Ectodermal cell (in vitro differentiated cells): ENCODE measurements at regions not wholly inside any gene's neighbourhood (a gene's known extent, or its start where the extent isn't known, plus 50 kb on each side); places are given as distances from the start of the nearest gene placed in this dataset.
"Not testable (repeated sequence)": the region's sequence is repeated elsewhere in the genome, so short reads cannot be mapped to it uniquely, and the experiment has no call there.

Experiments
- H3K27ac ChIP-seq: 2 replicates; pipeline ENCODE4 v1.7.0; 2013; ENCODE audit warnings: mild to moderate bottlenecking, low read depth, low read length; ENCODE audit not compliant: insufficient read depth, poor library complexity, severe bottlenecking
- H3K27me3 ChIP-seq: 2 replicates; pipeline ENCODE4 v1.7.0; 2013; ENCODE audit warnings: mild to moderate bottlenecking, low read length; ENCODE audit not compliant: insufficient read depth, control insufficient read depth, poor library complexity, severe bottlenecking
- H3K36me3 ChIP-seq: one replicate; pipeline ENCODE4 v1.7.0; 2013; ENCODE audit warnings: low read length; ENCODE audit not compliant: control insufficient read depth, insufficient read depth
- H3K4me1 ChIP-seq: one replicate; pipeline ENCODE4 v1.7.0; 2013; ENCODE audit warnings: low read length; ENCODE audit not compliant: control insufficient read depth, insufficient read depth
- H3K4me3 ChIP-seq: 2 replicates; pipeline ENCODE4 v1.7.0; 2013; ENCODE audit warnings: low read depth, low read length, control low read depth; ENCODE audit not compliant: insufficient read depth
- H3K9me3 ChIP-seq: 2 replicates; pipeline ENCODE4 v1.7.0; 2013; ENCODE audit warnings: mild to moderate bottlenecking, low read length, moderate library complexity; ENCODE audit not compliant: control insufficient read depth
- WGBS, 2 experiments: methylation state at CpG; one replicate each; pipeline ENCODE4 v1.1.7; 2013; ENCODE audit warnings: missing lambda C conversion rate in 2 of 2; 5-methylcytosine and 5-hydroxymethylcytosine counted together

DNA sequence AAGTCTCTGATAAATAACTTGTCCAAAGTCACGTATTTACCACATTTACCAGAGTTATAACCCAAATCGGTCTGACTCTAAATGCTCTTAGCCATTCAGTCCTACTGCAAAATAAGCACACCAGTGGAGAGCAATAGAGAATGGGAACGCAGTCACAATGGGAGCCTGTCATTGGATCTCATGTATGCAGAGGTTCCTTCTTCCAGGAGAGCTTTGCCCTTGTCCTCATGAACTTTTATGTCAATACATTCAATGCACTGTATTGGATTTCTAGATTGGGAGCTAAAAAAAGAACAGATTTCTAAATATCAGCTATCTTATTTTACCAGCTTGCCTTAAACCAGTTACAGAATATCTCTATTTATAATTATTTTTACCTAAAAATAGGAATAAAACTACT lies 149.1 kb upstream of the CXXC4 start:
- Histone ChIP-seq H3K27me3 (no peaks in the 10 kb centered on the region), H3K27ac (no peak overlapping the region), H3K4me1 (no peaks in the 10 kb centered on the region), H3K9me3 (no peaks in the 10 kb centered on the region), H3K4me3 (no peak overlapping the region), H3K36me3 (no peaks in the 10 kb centered on the region)
- WGBS, 2 experiments: 92 to 94% methylated on average over 3 of the region's 3 CpGs

DNA sequence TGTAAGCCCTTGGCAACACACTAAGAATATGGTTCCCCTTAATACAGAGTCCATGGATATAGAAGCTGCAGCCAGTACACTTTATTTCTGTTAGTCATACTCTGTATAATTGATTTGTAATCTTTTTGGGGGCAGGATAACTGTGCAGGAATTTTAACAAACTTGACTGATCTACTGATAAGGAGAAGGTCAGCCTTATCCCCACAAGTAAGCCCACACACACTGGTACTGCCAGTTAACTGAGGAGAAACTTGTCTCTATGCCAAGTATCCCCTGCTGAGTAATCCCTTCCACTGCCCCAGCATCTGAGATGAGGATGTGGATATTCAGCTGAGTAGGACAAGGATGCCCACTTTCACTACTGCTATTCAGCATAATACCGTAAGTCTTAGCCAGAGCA lies 154.9 kb upstream of the CXXC4 start:
- no peak overlapping the region for H3K27ac ChIP-seq
- no peak overlapping the region for H3K4me3 ChIP-seq
- H3K36me3 ChIP-seq: no peaks in the 10 kb centered on the region
- H3K4me1 ChIP-seq: no peaks in the 10 kb centered on the region
- no peaks in the 10 kb centered on the region for H3K9me3 ChIP-seq
- WGBS, 2 experiments: 93 to 100% methylated on average over 1 of the region's 1 CpG
- no peaks in the 10 kb centered on the region for H3K27me3 ChIP-seq

DNA sequence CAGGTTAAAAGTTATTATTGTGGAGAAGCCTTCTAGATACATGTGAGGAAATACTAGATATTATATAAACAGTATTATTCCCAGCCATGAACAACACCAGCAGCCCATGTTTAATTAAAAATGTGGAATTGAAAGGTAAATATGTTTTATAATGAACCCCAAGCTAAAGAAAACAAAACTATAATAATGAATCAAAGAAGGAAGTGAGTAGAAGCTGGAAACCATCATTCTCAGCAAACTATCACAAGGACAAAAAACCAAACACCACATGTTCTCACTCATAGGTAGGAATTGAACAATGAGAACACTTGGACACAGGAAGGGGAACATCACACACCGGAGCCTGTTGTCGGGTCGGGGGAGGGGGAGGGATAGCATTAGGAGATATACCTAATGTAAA lies 167.6 kb upstream of the CXXC4 start:
- not testable (repeated sequence) for H3K9me3 ChIP-seq, H3K36me3 ChIP-seq, H3K4me3 ChIP-seq, H3K27me3 ChIP-seq, H3K27ac ChIP-seq, H3K4me1 ChIP-seq
- 90% methylated on average over 3 of the region's 3 CpGs for WGBS, 2 experiments

DNA sequence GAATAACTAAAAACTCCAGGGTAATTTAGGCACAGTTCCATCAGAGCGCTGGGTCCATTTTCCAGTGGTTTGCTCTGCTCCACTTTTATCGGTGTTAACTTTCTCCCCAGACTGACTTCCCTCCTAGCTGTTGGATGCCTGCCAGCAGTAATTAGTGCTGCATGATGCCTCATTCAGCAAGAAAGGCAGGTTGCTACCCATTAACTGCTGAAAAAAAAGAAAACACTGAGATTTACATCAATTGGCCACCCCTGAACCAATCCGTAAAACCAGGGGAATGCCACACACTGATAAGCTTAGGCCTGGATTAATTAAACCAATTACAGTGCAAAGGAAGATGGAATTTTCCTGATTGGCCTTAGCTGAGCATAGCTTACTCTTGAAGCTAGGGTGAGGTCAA lies 182.4 kb upstream of the CXXC4 start:
- 62% methylated on average over 3 of the region's 3 CpGs for WGBS, 2 experiments
- H3K36me3 ChIP-seq: no peaks in the 10 kb centered on the region
- H3K4me1 ChIP-seq: no peaks in the 10 kb centered on the region
- H3K27ac ChIP-seq: no peak overlapping the region
- H3K27me3 ChIP-seq: no peaks in the 10 kb centered on the region
- H3K9me3 ChIP-seq: no peaks in the 10 kb centered on the region
- no peak overlapping the region for H3K4me3 ChIP-seq

DNA sequence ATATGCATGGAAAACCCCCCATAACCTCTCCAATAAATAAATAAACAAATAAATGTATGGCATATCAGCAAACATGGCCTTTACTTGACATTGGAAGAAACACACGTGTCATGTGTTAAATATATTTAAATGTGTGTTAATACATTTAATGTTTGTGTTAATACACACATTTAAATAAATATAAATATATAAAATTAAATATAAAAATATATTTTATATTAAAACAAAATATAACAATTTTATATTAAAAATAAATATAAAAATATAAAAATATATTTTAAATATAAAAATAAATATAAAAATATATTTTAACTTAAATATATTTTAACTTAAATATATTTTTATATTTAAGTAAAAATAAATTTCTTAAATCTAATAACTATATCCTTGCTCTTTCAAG lies 187.6 kb upstream of the CXXC4 start:
- Histone ChIP-seq H3K36me3 (no peaks in the 10 kb centered on the region), H3K27ac (no peak overlapping the region), H3K27me3 (no peaks in the 10 kb centered on the region), H3K4me3 (no peak overlapping the region), H3K9me3 (no peaks in the 10 kb centered on the region), H3K4me1 (no peaks in the 10 kb centered on the region)
- WGBS, 2 experiments: no CpG with 5 or more reads among the region's 1 CpG

DNA sequence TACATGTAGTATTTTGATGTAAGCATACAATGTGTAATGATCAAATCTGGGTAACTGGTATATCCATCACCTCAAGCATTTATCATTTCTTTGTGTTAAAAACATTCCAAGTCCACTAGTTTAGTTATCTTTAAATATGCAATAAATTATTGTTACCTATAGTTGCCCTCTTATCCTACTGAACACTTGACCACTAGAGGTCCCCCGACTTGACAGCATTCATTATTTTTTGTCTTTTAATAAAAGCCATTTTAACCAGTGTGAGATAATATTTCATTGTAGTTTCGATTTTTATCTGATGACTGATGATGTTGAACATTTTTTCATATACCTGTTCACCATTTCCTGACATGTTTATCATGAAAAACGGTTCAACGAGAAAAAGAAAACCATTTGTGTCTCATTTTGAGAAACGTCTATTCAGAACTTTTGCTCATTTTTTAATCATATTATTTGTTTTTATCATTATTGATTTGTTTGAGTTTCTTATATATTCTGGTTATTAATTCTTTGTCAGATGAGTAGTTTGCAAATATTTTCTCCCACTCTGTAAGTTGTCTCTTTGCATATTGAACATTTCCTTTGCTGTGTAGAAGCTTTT lies 199.0 kb upstream of the CXXC4 start:
- Histone ChIP-seq H3K36me3 (no peaks in the 10 kb centered on the region), H3K27ac (no peak overlapping the region), H3K4me1 (no peaks in the 10 kb centered on the region), H3K9me3 (no peaks in the 10 kb centered on the region), H3K4me3 (no peak overlapping the region), H3K27me3 (no peaks in the 10 kb centered on the region)
- WGBS, 2 experiments: 82 to 96% methylated on average over 2 of the region's 5 CpGs

DNA sequence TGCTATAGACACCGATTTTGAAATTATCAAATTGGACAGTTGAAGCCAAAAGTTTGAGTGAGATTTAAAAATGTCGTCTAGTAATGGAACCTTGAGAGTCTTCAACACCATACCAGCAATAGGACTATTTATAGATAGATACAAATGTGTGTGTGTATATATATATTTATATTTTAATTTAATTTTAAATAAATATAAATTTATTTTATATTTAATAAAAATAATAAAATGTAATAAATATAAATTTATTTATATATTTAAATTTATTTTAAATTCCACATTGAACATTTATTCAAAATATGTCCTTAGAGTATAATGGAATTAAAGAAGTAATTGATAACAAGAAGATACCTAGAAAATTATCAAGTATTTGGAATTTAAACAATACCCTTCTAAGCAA lies 221.9 kb upstream of the CXXC4 start:
- no peak overlapping the region for H3K4me3 ChIP-seq
- whole genome bisulfite sequencing, 2 experiments: 100% methylated on average over 1 of the region's 2 CpGs; no CpG with 5 or more reads in 1 of the 2 experiments

DNA sequence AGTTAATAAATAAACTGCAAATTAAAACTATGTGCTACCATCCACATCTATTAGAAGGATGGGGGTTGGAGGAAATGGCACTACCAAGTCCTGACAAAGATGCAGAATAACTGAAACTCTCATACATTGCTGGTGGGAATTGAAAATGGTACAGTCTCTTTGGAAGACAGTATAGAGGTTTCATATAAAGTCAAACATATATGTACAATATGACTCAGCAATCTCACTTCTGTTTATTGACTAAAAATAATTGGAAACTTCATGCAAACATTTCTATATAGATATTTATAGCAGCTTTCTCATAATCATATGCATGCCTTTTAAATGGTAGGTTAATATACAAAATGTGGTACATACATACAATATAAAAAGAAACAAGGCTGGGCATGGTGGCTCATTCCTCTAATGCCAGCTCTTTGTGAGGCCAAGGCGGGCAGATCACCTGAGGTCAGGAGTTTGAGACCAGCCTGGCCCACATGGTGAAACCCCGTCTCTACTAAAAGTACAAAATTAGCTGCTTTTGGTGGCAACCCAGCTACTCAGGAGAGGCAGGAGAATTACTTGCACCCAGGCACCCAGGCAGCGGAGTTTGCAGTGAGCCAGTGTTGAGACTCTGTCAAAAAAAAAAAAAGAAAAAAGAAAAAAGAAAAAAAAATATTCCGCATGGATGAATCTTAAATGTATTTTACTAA lies 225.0 kb upstream of the CXXC4 start:
- WGBS, 2 experiments: 92 to 95% methylated on average over 3 of the region's 4 CpGs
- Histone ChIP-seq H3K4me1 (no peaks in the 10 kb centered on the region), H3K27ac (no peak overlapping the region), H3K36me3 (no peaks in the 10 kb centered on the region), H3K27me3 (no peaks in the 10 kb centered on the region), H3K4me3 (no peak overlapping the region), H3K9me3 (no peaks in the 10 kb centered on the region)

More for the DNA sequence above, 221.9 kb upstream of the CXXC4 start:
- no peaks in the 10 kb centered on the region for H3K36me3 ChIP-seq
- no peak overlapping the region for H3K27ac ChIP-seq
- no peaks in the 10 kb centered on the region for H3K4me1 ChIP-seq
- H3K9me3 ChIP-seq: no peaks in the 10 kb centered on the region
- H3K27me3 ChIP-seq: no peaks in the 10 kb centered on the region

DNA sequence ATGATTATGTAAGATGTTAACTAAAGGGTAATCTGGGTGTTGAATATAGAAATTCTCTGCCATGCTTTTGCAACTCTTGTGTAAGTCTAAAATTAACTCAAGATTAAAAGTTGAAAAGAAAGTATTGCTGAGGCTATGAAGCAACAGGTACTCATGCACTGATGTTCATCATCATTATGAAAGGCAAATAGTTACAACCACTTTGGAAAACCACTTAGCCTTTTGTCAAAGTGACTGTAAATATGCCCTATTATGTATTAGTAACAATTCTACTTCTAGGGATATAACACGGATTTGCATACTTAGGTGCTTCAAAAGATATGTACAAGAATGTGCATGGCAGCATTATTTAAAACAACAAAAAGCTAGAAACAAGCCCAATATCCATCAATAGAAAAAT lies 227.8 kb upstream of the CXXC4 start:
- Histone ChIP-seq H3K4me3 (no peak overlapping the region), H3K27ac (no peak overlapping the region), H3K36me3 (no peaks in the 10 kb centered on the region), H3K27me3 (no peaks in the 10 kb centered on the region), H3K9me3 (no peaks in the 10 kb centered on the region), H3K4me1 (no peaks in the 10 kb centered on the region)
- WGBS, 2 experiments: 100% methylated on average over 1 of the region's 1 CpG; no CpG with 5 or more reads in 1 of the 2 experiments

DNA sequence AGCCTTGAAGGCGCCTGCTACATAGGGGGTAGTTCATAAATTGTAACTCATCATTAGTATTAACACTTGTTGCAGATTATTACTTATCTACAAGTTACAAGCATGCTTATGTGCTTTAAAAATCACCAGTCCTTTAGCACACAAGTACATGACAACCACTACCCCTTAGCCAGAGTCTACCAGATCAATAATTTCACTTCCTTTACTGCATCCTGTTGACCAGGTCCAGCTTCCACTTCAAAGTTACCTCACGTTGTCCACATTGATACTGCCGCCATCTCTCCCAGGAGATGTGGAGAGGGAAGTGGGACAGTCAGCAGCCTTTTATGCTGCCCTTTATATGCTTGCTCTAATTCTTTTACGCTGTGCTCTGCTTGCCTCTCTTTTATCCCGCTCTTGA lies 231.3 kb upstream of the CXXC4 start:
- no peak overlapping the region for H3K27ac ChIP-seq
- H3K4me3 ChIP-seq: no peak overlapping the region
- 86 to 90% methylated on average over 4 to 5 of the region's 5 CpGs for WGBS, 2 experiments
- no peaks in the 10 kb centered on the region for H3K36me3 ChIP-seq
- H3K27me3 ChIP-seq: no peaks in the 10 kb centered on the region
- H3K4me1 ChIP-seq: no peaks in the 10 kb centered on the region
- H3K9me3 ChIP-seq: no peaks in the 10 kb centered on the region
